ENCODE measurements at regions not wholly inside any gene's neighbourhood (a gene's known extent, or its start where the extent isn't known, plus 50 kb on each side); places are given as distances from the start of the nearest gene placed in this dataset.

DNA sequence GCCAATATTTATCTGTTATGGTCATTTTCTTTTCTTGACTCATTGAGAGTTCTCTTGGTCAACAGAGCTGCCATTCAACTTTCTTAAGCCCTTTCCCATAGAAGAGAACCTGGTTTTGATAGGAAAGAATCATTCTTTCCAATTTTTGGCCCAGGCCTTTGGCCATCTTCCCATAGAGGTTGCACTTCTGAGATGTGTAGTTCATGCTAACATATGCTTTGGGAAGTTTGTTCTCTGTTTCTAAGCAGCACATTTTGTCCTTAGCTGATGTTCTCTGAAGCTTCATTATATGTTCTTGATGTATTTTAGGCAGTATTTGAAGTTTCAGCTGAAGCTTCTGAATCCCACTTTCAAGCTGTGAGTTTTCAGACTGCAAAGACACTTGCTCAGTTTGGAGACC lies 161.1 kb downstream of the VEGFC start:
- Histone ChIP-seq H3K27me3 (replicated peaks) (no peaks in the 10 kb centered on the region), H3K27ac (no peak overlapping the region), H3K4me3 (ENCODE audit: low read depth, low read length) (no peak overlapping the region), H3K36me3 (replicated peaks) (no peaks in the 10 kb centered on the region)
- in situ Hi-C loops (cut with HindIII; ENCODE audit: low pct_ligation_motif_present, low sequenced_read_pairs) = no loop called here
- TF ChIP-seq, protein P1, sequence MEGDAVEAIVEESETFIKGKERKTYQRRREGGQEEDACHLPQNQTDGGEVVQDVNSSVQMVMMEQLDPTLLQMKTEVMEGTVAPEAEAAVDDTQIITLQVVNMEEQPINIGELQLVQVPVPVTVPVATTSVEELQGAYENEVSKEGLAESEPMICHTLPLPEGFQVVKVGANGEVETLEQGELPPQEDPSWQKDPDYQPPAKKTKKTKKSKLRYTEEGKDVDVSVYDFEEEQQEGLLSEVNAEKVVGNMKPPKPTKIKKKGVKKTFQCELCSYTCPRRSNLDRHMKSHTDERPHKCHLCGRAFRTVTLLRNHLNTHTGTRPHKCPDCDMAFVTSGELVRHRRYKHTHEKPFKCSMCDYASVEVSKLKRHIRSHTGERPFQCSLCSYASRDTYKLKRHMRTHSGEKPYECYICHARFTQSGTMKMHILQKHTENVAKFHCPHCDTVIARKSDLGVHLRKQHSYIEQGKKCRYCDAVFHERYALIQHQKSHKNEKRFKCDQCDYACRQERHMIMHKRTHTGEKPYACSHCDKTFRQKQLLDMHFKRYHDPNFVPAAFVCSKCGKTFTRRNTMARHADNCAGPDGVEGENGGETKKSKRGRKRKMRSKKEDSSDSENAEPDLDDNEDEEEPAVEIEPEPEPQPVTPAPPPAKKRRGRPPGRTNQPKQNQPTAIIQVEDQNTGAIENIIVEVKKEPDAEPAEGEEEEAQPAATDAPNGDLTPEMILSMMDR (IDR thresholded peaks at IDR 0.05; ENCODE audit: low read depth, low read length, missing control alignments) = no peak
- DNase-seq = no peak

Measured in brain microvascular endothelial cell (primary cell).